ENCODE measurements at regions not wholly inside any gene's neighbourhood (a gene's known extent, or its start where the extent isn't known, plus 50 kb on each side); places are given as distances from the start of the nearest gene placed in this dataset.
"Not testable (repeated sequence)": the region's sequence is repeated elsewhere in the genome, so short reads cannot be mapped to it uniquely, and the experiment has no call there.

GRCh38 chr1:157319567-157319966 is 181.4 kb upstream of the ETV3 start:
- no peak for FAIRE-seq

GRCh38 chr1:157317229-157317628 is 179.0 kb upstream of the ETV3 start:
- FAIRE-seq: not testable (repeated sequence)

GRCh38 chr1:157315544-157315943 is 177.3 kb upstream of the ETV3 start:
- FAIRE-seq: no peak

- FAIRE-seq: no peak
These were observed 176.2 kb upstream of the ETV3 start for GRCh38 chr1:157314408-157314807.

GRCh38 chr1:157313240-157313807 is 175.1 kb upstream of the ETV3 start:
- FAIRE-seq: no peak

- no peak for FAIRE-seq
These were observed 174.1 kb upstream of the ETV3 start for GRCh38 chr1:157312082-157312812.

- FAIRE-seq: no peak
These were observed 173.5 kb upstream of the ETV3 start for GRCh38 chr1:157311730-157312081.

- not testable (repeated sequence) for FAIRE-seq
These were observed 172.9 kb upstream of the ETV3 start for GRCh38 chr1:157310805-157311729.

GRCh38 chr1:157310401-157310800 is 172.2 kb upstream of the ETV3 start:
- FAIRE-seq: no peak

GRCh38 chr1:157307491-157307890 is 169.3 kb upstream of the ETV3 start:
- no peak for FAIRE-seq

GRCh38 chr1:157306896-157307295 is 168.7 kb upstream of the ETV3 start:
- no peak for FAIRE-seq

- no peak for FAIRE-seq
These were observed 166.1 kb upstream of the ETV3 start for GRCh38 chr1:157304271-157304670.

- FAIRE-seq: no peak
These were observed 164.5 kb upstream of the ETV3 start for GRCh38 chr1:157302724-157303123.

GRCh38 chr1:157302199-157302497 is 164.0 kb upstream of the ETV3 start:
- FAIRE-seq: no peak

GRCh38 chr1:157301477-157302198 is 163.4 kb upstream of the ETV3 start:
- no peak for FAIRE-seq

GRCh38 chr1:157294387-157295145 is 156.4 kb upstream of the ETV3 start:
- not testable (repeated sequence) for FAIRE-seq

GRCh38 chr1:157292809-157293564 is 154.8 kb upstream of the ETV3 start:
- no peak for FAIRE-seq

- no peak for FAIRE-seq
These were observed 154.1 kb upstream of the ETV3 start for GRCh38 chr1:157292302-157292701.

GRCh38 chr1:157291083-157291482 is 152.9 kb upstream of the ETV3 start:
- no peak for FAIRE-seq

GRCh38 chr1:157289424-157290105 is 151.4 kb upstream of the ETV3 start:
- FAIRE-seq: no peak

- FAIRE-seq: no peak
These were observed 150.8 kb upstream of the ETV3 start for GRCh38 chr1:157288996-157289395.
